Mammary epithelial cell (primary cell): ENCODE measurements at regions not wholly inside any gene's neighbourhood (a gene's known extent, or its start where the extent isn't known, plus 50 kb on each side); places are given as distances from the start of the nearest gene placed in this dataset.

Experiments
- EZH2 ChIP-seq: IDR thresholded peaks from 2 replicates; pipeline ENCODE4 v1.6.1; 2012; ENCODE audit warnings: low read length, inconsistent platforms, borderline replicate concordance
- TF ChIP-seq, protein P1 (sequence below), 2 donors: IDR thresholded peaks in 1 of 2; conservative IDR thresholded peaks in 1 of 2; 2 replicates each; pipeline ENCODE4 v1.5.1; 2011 to 2012; ENCODE audit warnings: inconsistent platforms in 2 of 2, low read length in 2 of 2, mild to moderate bottlenecking in 2 of 2, control low read depth in 1 of 2, low read depth in 1 of 2; ENCODE audit not compliant: insufficient read depth in 1 of 2; ENCODE audit errors: extremely low read depth in 1 of 2

DNA sequence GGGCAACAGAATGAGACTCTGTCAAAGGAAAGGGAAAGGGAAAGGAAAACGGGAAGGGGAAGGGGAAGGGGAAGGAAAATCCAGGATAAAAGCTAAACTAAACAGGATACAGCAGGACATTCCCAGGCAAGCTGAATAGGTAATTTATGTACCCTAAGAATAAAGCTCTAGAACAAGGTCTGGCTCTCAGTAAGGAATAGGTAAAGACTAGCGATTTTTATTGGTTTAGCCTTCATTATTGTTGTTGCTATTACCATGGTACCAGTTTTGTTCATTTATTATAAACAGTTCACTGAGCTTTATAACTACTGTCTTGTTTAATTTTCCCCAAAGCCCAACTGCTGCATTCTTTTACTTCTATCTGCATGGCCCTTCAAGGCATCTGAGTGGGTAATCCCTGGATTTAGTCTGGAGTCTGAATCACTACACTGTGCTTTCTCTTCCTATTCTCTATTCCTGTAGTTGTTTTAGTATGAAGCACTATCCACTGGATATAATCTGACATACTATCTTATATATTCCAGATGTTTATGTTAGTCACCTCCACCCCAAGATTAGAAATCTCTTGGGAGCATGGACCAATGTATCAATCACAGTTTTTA is 127.1 kb upstream of the TANK start:
- TF ChIP-seq, protein P1, sequence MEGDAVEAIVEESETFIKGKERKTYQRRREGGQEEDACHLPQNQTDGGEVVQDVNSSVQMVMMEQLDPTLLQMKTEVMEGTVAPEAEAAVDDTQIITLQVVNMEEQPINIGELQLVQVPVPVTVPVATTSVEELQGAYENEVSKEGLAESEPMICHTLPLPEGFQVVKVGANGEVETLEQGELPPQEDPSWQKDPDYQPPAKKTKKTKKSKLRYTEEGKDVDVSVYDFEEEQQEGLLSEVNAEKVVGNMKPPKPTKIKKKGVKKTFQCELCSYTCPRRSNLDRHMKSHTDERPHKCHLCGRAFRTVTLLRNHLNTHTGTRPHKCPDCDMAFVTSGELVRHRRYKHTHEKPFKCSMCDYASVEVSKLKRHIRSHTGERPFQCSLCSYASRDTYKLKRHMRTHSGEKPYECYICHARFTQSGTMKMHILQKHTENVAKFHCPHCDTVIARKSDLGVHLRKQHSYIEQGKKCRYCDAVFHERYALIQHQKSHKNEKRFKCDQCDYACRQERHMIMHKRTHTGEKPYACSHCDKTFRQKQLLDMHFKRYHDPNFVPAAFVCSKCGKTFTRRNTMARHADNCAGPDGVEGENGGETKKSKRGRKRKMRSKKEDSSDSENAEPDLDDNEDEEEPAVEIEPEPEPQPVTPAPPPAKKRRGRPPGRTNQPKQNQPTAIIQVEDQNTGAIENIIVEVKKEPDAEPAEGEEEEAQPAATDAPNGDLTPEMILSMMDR (conservative IDR thresholded peaks at IDR 0.05 in 1 of 2, IDR thresholded peaks at IDR 0.05 in 1 of 2; ENCODE audit: extremely low read depth in 1 of 2, insufficient read depth in 1 of 2, low read depth in 1 of 2, low read length in 2 of 2), result no peak
- no peak for TF ChIP-seq EZH2
